DOHH2 (cell line): ENCODE measurements at regions not wholly inside any gene's neighbourhood (a gene's known extent, or its start where the extent isn't known, plus 50 kb on each side); places are given as distances from the start of the nearest gene placed in this dataset.

ENCODE experiments used
- H3F3A ChIP-seq: fragments of 200-600 bp; sonication (generic), shearing (Covaris generic); 2 replicates; pipeline ENCODE4 v1.6.0; 2016; ENCODE audit warnings: antibody characterized with exemption, mild to moderate bottlenecking; ENCODE audit not compliant: control insufficient read depth, insufficient read depth
- H3K27ac ChIP-seq: fragments of 200-600 bp; sonication (generic); 2 replicates; pipeline ENCODE4 v1.5.1; 2014; ENCODE audit warnings: low read depth, mild to moderate bottlenecking, low read length, moderate library complexity
- H3K27me3 ChIP-seq: fragments of 200-600 bp; sonication (generic); 2 replicates; pipeline ENCODE4 v1.6.1; 2014; ENCODE audit warnings: mild to moderate bottlenecking, low read length, mixed read lengths; ENCODE audit not compliant: control insufficient read depth
- H3K36me3 ChIP-seq: fragments of 200-600 bp; sonication (generic); 2 replicates; pipeline ENCODE4 v1.6.1; 2014; ENCODE audit warnings: mild to moderate bottlenecking, low read length, moderate library complexity, mixed read lengths; ENCODE audit not compliant: control insufficient read depth
- H3K4me1 ChIP-seq: fragments of 200-600 bp; sonication (generic); 2 replicates; pipeline ENCODE4 v1.6.1; 2014; ENCODE audit warnings: mild to moderate bottlenecking, low read length, mixed read lengths; ENCODE audit not compliant: control insufficient read depth
- H3K4me2 ChIP-seq: fragments of 200-600 bp; sonication (generic); 2 replicates; pipeline ENCODE4 v1.6.0; 2014; ENCODE audit warnings: mild to moderate bottlenecking, low read length, moderate library complexity
- H3K4me3 ChIP-seq: fragments of 200-600 bp; sonication (generic); 2 replicates; pipeline ENCODE4 v1.5.1; 2014; ENCODE audit warnings: mild to moderate bottlenecking, low read length, mixed read lengths
- H3K79me2 ChIP-seq: fragments of 200-600 bp; sonication (generic); 2 replicates; pipeline ENCODE4 v1.6.1; 2014; ENCODE audit warnings: mild to moderate bottlenecking, low read length, mixed read lengths; ENCODE audit not compliant: control insufficient read depth
- H3K9me2 ChIP-seq: fragments of 200-600 bp; sonication (generic); replicated peaks from 2 replicates; pipeline ENCODE4 v1.6.1; 2014; ENCODE audit warnings: mild to moderate bottlenecking, low read length, mixed read lengths; ENCODE audit not compliant: control insufficient read depth
- H3K9me3 ChIP-seq: fragments of 200-600 bp; sonication (generic); 2 replicates; pipeline ENCODE4 v1.6.1; 2014; ENCODE audit warnings: antibody characterized with exemption, low read length, mixed read lengths; ENCODE audit not compliant: control insufficient read depth, insufficient read depth
- H4K20me1 ChIP-seq: fragments of 200-600 bp; sonication (generic); 2 replicates; pipeline ENCODE4 v1.6.0; 2014; ENCODE audit warnings: low read depth, mild to moderate bottlenecking, antibody characterized with exemption, low read length, moderate library complexity; ENCODE audit not compliant: control insufficient read depth, insufficient read depth
- CTCF ChIP-seq: fragments of 200-600 bp; sonication (generic); IDR thresholded peaks from one replicate; pipeline ENCODE4 v1.5.1; 2014; ENCODE audit warnings: antibody characterized with exemption, mild to moderate bottlenecking, low read depth, low read length; ENCODE audit not compliant: poor library complexity, severe bottlenecking
- EZH2phosphoT487 ChIP-seq: fragments of 200-600 bp; sonication (generic); IDR thresholded peaks from 2 replicates; pipeline ENCODE4 v1.6.1; 2017; ENCODE audit warnings: borderline replicate concordance, mild to moderate bottlenecking, antibody characterized with exemption, low read length, moderate library complexity, mixed read lengths

GRCh38 chr2:58666323-58666970 lies 425.3 kb upstream of the FANCL start:
- Histone ChIP-seq H3K27ac (no peak overlapping the region), H3K79me2 (no peaks in the 10 kb centered on the region), H3K9me3 (no peaks in the 10 kb centered on the region), H3K27me3 (no peaks in the 10 kb centered on the region), H3K4me2 (no peak overlapping the region), H4K20me1 (no peaks in the 10 kb centered on the region), H3K4me1 (no peaks in the 10 kb centered on the region), H3K36me3 (no peaks in the 10 kb centered on the region), H3F3A (no peaks in the 10 kb centered on the region), H3K9me2 (no peaks in the 10 kb centered on the region), H3K4me3 (no peak overlapping the region)
- TF ChIP-seq CTCF = no peak
- TF ChIP-seq EZH2phosphoT487 = no peak

- H3K27ac ChIP-seq = no peak overlapping the region
- H3K9me2 ChIP-seq = no peaks in the 10 kb centered on the region
- H3K36me3 ChIP-seq = no peaks in the 10 kb centered on the region
Measured at GRCh38 chr2:58665154-58665553, 424.0 kb upstream of the FANCL start.

DNA sequence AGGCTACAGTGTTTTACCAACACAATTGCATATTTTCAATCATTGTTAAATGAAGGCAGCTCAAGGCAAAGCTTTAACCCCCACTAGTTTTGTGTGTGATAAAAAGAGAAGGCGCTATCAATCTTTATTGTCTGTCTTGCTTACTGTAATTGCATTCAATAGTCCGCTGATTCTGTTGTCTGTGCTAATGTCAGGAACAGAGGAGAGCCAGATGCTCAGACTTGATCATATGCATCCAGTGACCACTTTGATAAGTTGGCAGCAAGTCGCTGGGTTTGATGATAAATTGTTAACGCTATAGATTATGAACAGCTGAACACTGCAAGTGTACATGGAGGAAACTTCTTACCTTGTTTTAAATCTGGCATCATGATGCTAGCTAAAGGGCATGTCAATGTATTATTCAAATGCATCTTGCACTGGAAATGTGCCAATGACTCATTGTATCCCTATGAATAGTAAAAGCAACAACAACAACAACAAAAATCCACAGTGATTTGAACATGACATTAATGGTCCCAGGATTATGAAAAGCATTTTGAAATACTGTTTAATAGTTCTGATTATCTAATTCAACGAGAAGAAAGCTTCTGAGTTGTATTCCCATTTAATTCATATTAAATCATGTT lies 423.5 kb upstream of the FANCL start:
- no peaks in the 10 kb centered on the region for H3K9me3 ChIP-seq
- no peaks in the 10 kb centered on the region for H3K36me3 ChIP-seq
- H3K79me2 ChIP-seq = no peaks in the 10 kb centered on the region
- no peak overlapping the region for H3K4me2 ChIP-seq
- no peak overlapping the region for H3K4me3 ChIP-seq
- H3K27me3 ChIP-seq = no peaks in the 10 kb centered on the region
- no peaks in the 10 kb centered on the region for H4K20me1 ChIP-seq
- no peak for TF ChIP-seq EZH2phosphoT487
- TF ChIP-seq CTCF = no peak
- no peaks in the 10 kb centered on the region for H3K4me1 ChIP-seq
- H3K27ac ChIP-seq = no peak overlapping the region
- no peaks in the 10 kb centered on the region for H3F3A ChIP-seq
- no peaks in the 10 kb centered on the region for H3K9me2 ChIP-seq

More at GRCh38 chr2:58665154-58665553, 424.0 kb upstream of the FANCL start:
- Histone ChIP-seq H3K9me3 (no peaks in the 10 kb centered on the region), H3K4me1 (no peaks in the 10 kb centered on the region), H3K79me2 (no peaks in the 10 kb centered on the region), H3K4me2 (no peak overlapping the region), H3F3A (no peaks in the 10 kb centered on the region), H4K20me1 (no peaks in the 10 kb centered on the region), H3K27me3 (no peaks in the 10 kb centered on the region), H3K4me3 (no peak overlapping the region)
- no peak for TF ChIP-seq EZH2phosphoT487
- no peak for TF ChIP-seq CTCF
